ENCODE measurements at regions not wholly inside any gene's neighbourhood (a gene's known extent, or its start where the extent isn't known, plus 50 kb on each side); places are given as distances from the start of the nearest gene placed in this dataset.

DNA sequence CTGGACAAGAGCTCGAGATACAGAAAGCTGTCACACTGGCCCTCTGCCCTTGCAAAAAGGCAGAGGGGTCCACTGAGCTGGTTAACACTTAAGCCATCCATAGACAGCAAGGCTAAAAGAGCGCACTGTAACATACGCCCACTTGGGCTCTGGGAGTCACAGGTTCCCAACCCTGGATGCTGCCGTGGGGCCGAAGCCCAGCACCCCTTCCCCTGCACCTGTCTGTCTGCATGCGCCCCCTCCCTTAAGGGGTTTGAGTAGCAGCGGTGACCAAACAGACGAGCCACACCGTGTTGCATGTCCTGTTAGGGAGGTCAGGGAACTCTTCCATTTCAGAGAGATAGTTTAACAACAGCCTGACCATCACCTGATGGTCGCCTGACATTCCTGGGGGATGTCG, 138.4 kb upstream of the GALNTL6 start:
- TF ChIP-seq, protein P1, sequence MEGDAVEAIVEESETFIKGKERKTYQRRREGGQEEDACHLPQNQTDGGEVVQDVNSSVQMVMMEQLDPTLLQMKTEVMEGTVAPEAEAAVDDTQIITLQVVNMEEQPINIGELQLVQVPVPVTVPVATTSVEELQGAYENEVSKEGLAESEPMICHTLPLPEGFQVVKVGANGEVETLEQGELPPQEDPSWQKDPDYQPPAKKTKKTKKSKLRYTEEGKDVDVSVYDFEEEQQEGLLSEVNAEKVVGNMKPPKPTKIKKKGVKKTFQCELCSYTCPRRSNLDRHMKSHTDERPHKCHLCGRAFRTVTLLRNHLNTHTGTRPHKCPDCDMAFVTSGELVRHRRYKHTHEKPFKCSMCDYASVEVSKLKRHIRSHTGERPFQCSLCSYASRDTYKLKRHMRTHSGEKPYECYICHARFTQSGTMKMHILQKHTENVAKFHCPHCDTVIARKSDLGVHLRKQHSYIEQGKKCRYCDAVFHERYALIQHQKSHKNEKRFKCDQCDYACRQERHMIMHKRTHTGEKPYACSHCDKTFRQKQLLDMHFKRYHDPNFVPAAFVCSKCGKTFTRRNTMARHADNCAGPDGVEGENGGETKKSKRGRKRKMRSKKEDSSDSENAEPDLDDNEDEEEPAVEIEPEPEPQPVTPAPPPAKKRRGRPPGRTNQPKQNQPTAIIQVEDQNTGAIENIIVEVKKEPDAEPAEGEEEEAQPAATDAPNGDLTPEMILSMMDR (IDR thresholded peaks at IDR 0.05; ENCODE audit: borderline replicate concordance, insufficient read depth, low read depth, low read length) = no peak

DNA sequence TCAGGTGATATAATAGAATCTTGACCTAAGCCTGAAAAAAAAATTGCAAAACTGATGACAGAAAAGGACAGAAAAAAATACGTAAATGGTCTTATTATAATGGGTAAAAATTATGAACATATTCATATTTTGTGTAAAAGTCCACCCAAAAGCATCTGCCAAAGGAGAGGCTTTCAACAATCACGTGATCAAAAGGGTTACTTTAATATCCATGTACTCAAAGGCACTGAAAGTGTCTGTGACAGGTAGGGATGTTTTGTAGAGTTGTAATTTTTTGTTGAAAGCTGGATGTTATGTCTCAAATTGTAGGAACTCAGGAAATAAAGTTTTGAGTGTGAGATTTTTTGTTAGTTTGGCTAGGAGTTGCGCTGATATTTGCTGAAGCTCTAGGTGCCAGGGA, 144.8 kb upstream of the GALNTL6 start:
- TF ChIP-seq, protein P1 (IDR thresholded peaks at IDR 0.05; ENCODE audit: borderline replicate concordance, insufficient read depth, low read depth, low read length) = no peak
- H3K4me3 ChIP-seq (ENCODE audit: low read depth, low read length) = no peak overlapping the region

More for the DNA sequence above, 138.4 kb upstream of the GALNTL6 start:
- H3K4me3 ChIP-seq (ENCODE audit: low read depth, low read length) = no peak overlapping the region

DNA sequence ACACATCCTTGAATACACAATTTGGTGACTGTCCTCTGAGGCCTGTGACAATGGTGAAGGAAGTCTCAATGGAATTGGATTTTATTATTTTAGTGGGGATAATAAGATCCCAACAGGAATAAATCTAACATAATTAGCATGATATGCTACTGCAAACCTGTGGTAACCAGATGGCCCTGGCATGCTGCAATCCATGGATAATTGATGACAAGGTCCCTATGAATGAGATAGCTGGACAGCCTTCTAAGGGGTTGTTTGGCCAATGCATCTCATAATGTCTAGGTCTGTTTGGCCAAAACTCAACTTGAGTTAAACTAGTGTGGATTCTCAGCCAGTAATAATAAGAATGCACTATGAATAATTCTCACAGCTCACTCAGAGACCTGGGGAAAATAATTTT, 145.3 kb upstream of the GALNTL6 start:
- no peak overlapping the region for H3K4me3 ChIP-seq (ENCODE audit: low read depth, low read length)
- TF ChIP-seq, protein P1 (IDR thresholded peaks at IDR 0.05; ENCODE audit: borderline replicate concordance, insufficient read depth, low read depth, low read length) = no peak

DNA sequence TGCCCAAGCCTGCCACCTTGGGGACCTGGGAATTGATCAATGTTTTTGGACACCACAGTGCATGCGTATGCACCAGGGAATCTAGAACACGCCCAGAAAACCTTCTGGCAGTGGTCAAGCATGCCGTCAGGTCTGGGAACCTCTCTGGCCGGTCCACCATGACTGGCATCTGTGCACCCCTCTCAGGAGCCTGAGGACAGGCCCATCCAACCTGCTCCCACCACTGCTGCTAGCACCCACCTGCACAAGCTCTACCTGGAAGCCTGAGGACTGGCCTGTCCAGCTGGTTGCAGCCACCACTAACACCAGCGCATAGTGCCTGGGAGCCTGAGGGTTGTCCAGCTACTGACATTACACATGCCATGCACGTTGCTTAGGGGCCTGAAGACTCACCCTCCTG, 162.1 kb upstream of the GALNTL6 start:
- no peak overlapping the region for H3K4me3 ChIP-seq (ENCODE audit: low read depth, low read length)
- TF ChIP-seq, protein P1 (IDR thresholded peaks at IDR 0.05; ENCODE audit: borderline replicate concordance, insufficient read depth, low read depth, low read length) = no peak

DNA sequence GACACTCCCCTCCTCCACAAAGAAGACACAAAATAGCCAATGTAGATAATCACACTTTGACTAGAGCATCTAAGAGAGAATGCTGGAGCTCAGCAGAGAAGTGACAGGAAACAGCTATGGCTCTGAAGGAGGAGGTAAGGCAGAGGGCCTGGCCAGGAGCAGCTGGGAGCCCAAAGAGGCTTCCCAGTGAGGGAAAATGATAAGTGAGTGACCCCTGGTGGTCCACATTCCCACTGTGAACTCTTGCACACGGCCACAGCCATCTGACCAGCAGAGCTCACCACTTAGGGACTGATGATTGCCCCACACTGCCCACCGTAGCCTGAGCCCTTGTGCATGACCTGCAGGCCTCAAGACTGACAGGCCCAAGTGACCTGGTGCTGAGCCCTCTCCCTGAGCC, 162.7 kb upstream of the GALNTL6 start:
- H3K4me3 ChIP-seq (ENCODE audit: low read depth, low read length) = no peak overlapping the region
- TF ChIP-seq, protein P1 (IDR thresholded peaks at IDR 0.05; ENCODE audit: borderline replicate concordance, insufficient read depth, low read depth, low read length) = peak; percentile 36; the same call in 1 of the 2 replicates

DNA sequence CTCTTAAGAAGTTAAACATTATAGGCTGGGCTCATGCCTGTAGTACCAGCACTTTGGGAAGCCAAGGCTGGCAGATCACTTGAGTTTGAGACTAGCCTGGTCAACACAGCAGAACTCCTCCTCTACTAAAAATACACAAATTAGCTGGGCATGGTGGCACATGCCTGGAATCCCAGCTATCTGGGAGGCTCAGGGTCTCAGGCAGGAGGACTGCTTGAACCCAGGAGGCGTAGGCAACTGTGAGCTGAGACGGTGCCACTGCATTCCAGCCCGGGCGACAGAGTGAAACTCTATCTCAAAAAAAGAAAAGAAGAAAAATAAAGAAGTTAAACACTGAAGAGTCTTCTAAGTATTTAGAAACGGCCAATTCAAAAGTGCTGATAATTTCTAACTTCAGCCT, 164.3 kb upstream of the GALNTL6 start:
- TF ChIP-seq, protein P1 (IDR thresholded peaks at IDR 0.05; ENCODE audit: borderline replicate concordance, insufficient read depth, low read depth, low read length) = no peak
- no peak overlapping the region for H3K4me3 ChIP-seq (ENCODE audit: low read depth, low read length)

DNA sequence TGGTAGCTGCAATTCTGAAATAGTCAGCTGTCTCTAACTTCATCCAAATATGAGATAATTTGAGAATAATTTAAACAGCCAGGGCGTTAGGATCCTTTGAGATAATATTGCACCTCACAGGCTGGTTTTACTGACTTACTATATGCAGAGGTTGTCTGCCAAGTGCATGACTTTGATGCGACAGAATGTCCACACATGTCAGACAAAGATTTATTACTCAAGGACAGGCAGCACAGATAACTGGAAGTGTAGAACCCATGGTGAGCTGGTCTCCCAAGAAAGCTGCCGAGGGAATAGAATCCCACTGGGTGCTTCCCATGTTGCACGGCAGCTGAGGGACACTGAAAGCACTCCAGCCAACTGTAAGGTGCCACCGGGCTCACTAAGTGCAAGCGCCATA, 166.2 kb upstream of the GALNTL6 start:
- TF ChIP-seq, protein P1 (IDR thresholded peaks at IDR 0.05; ENCODE audit: borderline replicate concordance, insufficient read depth, low read depth, low read length) = no peak
- H3K4me3 ChIP-seq (ENCODE audit: low read depth, low read length) = no peak overlapping the region
